ENCODE measurements at regions not wholly inside any gene's neighbourhood (a gene's known extent, or its start where the extent isn't known, plus 50 kb on each side); places are given as distances from the start of the nearest gene placed in this dataset.

GRCh38 chr16:26363581-26363980 is 671.8 kb downstream of the HS3ST4 start:
- CTCF ChIA-PET (ENCODE audit: low intra/inter-chr PET ratio, low total read pairs), result no interaction called here
- no peak overlapping the region for H3K4me2 ChIP-seq (ENCODE audit: low read depth, low read length)
- H3K27ac ChIP-seq (ENCODE audit: extremely low read length, insufficient read depth, low read length), result no peak overlapping the region
- intact Hi-C loops (cut with micrococcal nuclease; ENCODE audit: unreplicated experiment), result no loop called here
- POLR2A ChIA-PET, result no interaction called here
- H3K4me1 ChIP-seq (ENCODE audit: insufficient read depth, low read length), result no peaks in the 10 kb centered on the region
- H3K27me3 ChIP-seq (ENCODE audit: control insufficient read depth in 1 of 2, insufficient read depth in 2 of 2, low read length in 2 of 2), result no peaks in the 10 kb centered on the region
- H3K9ac ChIP-seq (ENCODE audit: insufficient read depth, low read depth, low read length), result no peak overlapping the region
- no peaks in the 10 kb centered on the region for H3K9me3 ChIP-seq (ENCODE audit: low read length)
- no peak for FAIRE-seq
- no TSS peak for BruUV-seq (replicated peaks)
- no peaks in the 10 kb centered on the region for H3K79me2 ChIP-seq (ENCODE audit: insufficient read depth, low read length)
- in situ Hi-C loops (cut with HindIII; ENCODE audit: extremely low pct_ligation_motif_present, low pct_unique_long_range_greater_than_20kb), result no loop called here
- H3K4me3 ChIP-seq (replicated peaks in 1 of 3; ENCODE audit: insufficient read depth in 1 of 3, low read depth in 2 of 3, low read length in 3 of 3), result no peak overlapping the region
- no peaks in the 10 kb centered on the region for H4K20me1 ChIP-seq (ENCODE audit: insufficient read depth, low read length)
- TF ChIP-seq U2AF2 (IDR thresholded peaks at IDR 0.05; ENCODE audit: low read depth, low read length) (no peak), AKNA (CRISPR knock-in tag; IDR thresholded peaks at IDR 0.05; ENCODE audit: borderline replicate concordance) (no peak), ZNF619 (CRISPR knock-in tag; IDR thresholded peaks at IDR 0.05) (no peak), ZNF121 (CRISPR knock-in tag; IDR thresholded peaks at IDR 0.05) (no peak), PHB2 (IDR thresholded peaks at IDR 0.05; ENCODE audit: partially characterized antibody) (peak; percentile 59), DBP (CRISPR knock-in tag; IDR thresholded peaks at IDR 0.05; ENCODE audit: not compliant biosample characterization) (no peak), ZNF768 (CRISPR knock-in tag; IDR thresholded peaks at IDR 0.05) (no peak), SOX6 (IDR thresholded peaks at IDR 0.05) (0 out of 2 replicates have a peak, but pooled peaks have one; percentile 45), SOX6 (CRISPR knock-in tag; IDR thresholded peaks at IDR 0.05) (no peak), FOXP1 (IDR thresholded peaks at IDR 0.05) (peak; percentile 19; the same call in 1 of the 2 replicates), FOXP1 (CRISPR knock-in tag; IDR thresholded peaks at IDR 0.05) (no peak), PHF20 (CRISPR knock-in tag; IDR thresholded peaks at IDR 0.05) (no peak), NONO (IDR thresholded peaks at IDR 0.05) (peak; percentile 78; the same call in 1 of the 2 replicates), NONO (CRISPR knock-in tag; conservative IDR thresholded peaks at IDR 0.05) (no peak), IKZF1 (IDR thresholded peaks at IDR 0.05) (0 out of 2 replicates have a peak, but pooled peaks have one; percentile 53), TAF1 (CRISPR knock-in tag; IDR thresholded peaks at IDR 0.05) (no peak), ZNF766 (CRISPR knock-in tag; IDR thresholded peaks at IDR 0.05; ENCODE audit: borderline replicate concordance) (no peak)
- H2AFZ ChIP-seq (ENCODE audit: low read length), result no peak overlapping the region
- no peaks in the 10 kb centered on the region for H3K36me3 ChIP-seq (replicated peaks in 1 of 2; ENCODE audit: control insufficient read depth in 1 of 2, insufficient read depth in 2 of 2, low read length in 2 of 2)
- 0% methylated on average over 1 of the region's 1 CpG for WGBS (ENCODE audit: low lambda C conversion rate)
- no peak for ATAC-seq
- DNase-seq (ENCODE audit: low spot score), result no peak

All from HepG2 (cell line).